ENCODE measurements at regions not wholly inside any gene's neighbourhood (a gene's known extent, or its start where the extent isn't known, plus 50 kb on each side); places are given as distances from the start of the nearest gene placed in this dataset.

- no peak for DNase-seq (ENCODE audit: low read depth in 2 of 3, low spot score in 2 of 3)
Measured at GRCh38 chr13:39856714-39857113, 201.3 kb downstream of the COG6 start.

DNA sequence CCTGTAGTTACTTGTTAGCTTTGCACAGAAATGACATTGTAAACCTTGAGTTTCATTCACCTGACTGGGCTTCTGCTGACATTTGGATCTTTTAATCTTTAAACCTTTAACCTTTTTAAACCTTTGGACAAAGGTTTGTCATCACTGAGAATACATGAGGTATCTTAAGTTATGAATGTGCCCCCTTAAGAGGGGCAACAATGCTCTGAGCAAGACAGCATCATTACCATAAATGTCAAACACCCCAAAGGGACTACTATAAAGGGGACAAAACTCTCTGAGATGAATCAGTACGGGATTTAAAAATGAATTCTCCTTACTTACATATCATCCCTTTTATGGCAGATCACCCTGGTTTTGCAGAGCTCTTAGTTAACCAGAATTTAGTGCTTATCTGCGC, 203.3 kb downstream of the COG6 start:
- DNase-seq (ENCODE audit: low read depth in 2 of 3, low spot score in 2 of 3), result no peak

GRCh38 chr13:39859898-39860297, 204.4 kb downstream of the COG6 start:
- no peak for DNase-seq (ENCODE audit: low read depth in 2 of 3, low spot score in 2 of 3)

DNA sequence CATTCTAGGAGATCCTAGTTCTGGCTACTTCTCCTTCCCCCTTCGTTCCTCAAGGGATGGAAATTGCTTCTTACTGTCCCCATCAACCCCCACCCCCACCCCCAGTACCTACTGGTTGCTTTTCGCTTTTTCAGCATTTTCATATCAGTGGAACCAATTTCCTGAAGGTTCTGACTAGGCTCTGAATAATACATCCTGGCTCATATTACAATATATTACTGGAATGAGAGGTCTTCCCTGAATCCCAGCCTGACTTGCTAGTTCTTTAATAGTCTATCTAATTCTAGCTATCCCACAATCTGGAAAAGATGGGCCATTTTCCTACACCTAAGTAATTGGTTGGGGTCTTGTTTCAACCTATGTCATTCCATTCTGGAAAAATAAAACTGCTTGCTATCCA, 207.4 kb downstream of the COG6 start:
- DNase-seq (ENCODE audit: low read depth in 2 of 3, low spot score in 2 of 3), result no peak

- DNase-seq (ENCODE audit: low read depth in 2 of 3, low spot score in 2 of 3), result no peak
Measured at GRCh38 chr13:39864221-39864620, 208.8 kb downstream of the COG6 start.

- no peak for DNase-seq (ENCODE audit: low read depth in 2 of 3, low spot score in 2 of 3)
Measured at GRCh38 chr13:39866722-39867121, 211.3 kb downstream of the COG6 start.

GRCh38 chr13:39867807-39868206, 212.3 kb downstream of the COG6 start:
- no peak for DNase-seq (ENCODE audit: low read depth in 2 of 3, low spot score in 2 of 3)

GRCh38 chr13:39870197-39870747, 214.8 kb downstream of the COG6 start:
- DNase-seq (ENCODE audit: low read depth in 2 of 3, low spot score in 2 of 3), result no peak

DNA sequence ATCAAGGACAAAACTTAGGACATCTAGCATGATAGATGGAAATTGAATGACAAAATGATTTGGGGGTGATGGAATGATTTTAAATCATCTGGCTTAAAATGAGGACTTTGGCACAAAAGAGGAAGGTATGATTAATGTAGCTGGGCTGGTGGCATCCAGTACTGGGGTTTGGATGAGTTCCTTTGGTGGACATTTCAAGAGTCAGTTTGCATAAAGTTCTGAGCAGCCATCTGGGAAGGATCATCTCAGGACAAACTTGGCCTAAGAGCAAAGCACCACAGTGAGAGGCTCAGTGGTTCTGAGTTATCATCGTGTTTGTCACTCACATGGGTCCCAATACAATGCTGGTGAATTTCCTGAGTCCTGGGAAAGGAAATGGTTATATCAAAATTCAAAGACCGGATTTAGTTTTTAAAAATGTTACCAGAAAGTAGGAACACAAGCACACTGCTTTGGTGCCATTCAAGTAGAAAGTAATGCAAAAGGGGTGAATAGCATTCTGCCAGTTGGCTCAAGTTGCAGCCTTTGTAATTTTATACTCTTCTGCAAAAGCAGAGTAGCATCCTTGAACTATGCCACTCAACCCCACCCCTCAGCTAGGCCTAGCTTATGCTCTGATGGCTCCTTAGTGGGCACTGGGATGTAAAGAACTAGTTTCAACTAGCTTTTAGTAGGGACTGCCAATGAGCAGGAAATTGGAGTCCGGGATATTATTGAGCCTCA, 219.0 kb downstream of the COG6 start:
- DNase-seq (ENCODE audit: low read depth in 2 of 3, low spot score in 2 of 3), result no peak

DNA sequence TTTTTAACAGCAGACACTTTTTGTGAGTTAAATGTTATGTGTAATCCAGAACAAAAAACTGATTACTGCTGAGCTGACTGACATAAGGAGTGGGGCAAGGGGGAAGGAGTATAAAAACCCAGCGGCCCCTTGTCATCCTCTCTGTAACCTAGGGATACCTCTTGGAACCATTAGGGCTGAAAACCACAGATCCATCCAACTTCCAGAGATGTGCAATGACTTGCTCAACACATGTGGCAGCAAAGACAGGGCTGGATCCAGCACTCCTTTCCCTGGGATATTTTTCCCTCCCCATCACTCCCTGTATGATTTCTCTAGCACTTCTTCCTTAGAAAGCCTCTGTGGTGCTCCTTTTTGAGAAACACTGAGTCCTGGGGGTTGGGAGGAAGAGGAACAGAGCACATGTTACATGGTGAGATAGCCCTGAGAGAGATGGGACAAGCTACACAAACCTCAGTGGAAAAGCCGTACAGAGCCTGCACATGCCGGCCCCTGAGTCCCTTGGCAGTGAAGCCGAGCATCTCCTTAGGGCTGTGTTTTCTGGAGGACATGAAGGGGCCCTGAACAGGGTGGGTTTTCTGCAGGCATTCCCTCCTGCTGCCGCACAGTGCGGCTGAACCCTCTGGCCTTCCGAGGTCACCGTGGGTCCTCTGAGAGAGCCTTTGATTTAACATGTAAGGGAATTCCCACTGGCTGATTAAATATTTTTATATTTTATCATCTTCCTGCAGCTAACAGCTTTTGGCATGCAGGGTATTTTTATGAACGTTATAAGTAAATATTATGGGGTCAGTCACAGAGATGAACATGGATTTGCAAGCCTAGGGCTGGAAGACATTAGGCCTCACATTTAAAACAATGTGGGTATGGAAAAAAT, 219.9 kb downstream of the COG6 start:
- DNase-seq (ENCODE audit: low read depth in 2 of 3, low spot score in 2 of 3), result no peak

DNA sequence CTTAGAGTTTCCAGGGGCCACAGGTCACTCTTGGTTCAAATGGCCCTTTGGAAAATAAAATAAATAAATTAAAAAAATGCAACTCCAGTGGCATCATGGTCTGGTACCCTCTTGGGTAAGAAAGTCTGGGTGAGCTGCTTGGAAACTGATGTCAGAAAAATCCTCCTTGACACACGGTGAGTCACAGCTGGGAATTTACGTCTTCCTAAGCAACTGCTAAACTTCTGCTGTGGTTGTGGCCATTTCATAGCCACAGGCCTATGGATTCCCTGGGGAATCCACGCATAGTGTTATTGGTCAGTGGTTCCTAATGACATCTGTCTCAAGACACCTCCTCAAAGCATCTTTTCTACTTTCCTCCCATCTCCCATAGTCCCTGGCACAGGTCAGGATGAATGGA, 220.8 kb downstream of the COG6 start:
- DNase-seq (ENCODE audit: low read depth in 2 of 3, low spot score in 2 of 3), result no peak

GRCh38 chr13:39877134-39877533, 221.7 kb downstream of the COG6 start:
- no peak for DNase-seq (ENCODE audit: low read depth in 2 of 3, low spot score in 2 of 3)

GRCh38 chr13:39879286-39880035, 224.0 kb downstream of the COG6 start:
- DNase-seq (ENCODE audit: low read depth in 2 of 3, low spot score in 2 of 3), result no peak

- no peak for DNase-seq (ENCODE audit: low read depth in 2 of 3, low spot score in 2 of 3)
Measured at GRCh38 chr13:39881383-39881782, 225.9 kb downstream of the COG6 start.

GRCh38 chr13:39881887-39882286, 226.4 kb downstream of the COG6 start:
- no peak for DNase-seq (ENCODE audit: low read depth in 2 of 3, low spot score in 2 of 3)

- DNase-seq (ENCODE audit: low read depth in 2 of 3, low spot score in 2 of 3), result no peak
Measured at GRCh38 chr13:39884166-39884565, 228.7 kb downstream of the COG6 start.

DNA sequence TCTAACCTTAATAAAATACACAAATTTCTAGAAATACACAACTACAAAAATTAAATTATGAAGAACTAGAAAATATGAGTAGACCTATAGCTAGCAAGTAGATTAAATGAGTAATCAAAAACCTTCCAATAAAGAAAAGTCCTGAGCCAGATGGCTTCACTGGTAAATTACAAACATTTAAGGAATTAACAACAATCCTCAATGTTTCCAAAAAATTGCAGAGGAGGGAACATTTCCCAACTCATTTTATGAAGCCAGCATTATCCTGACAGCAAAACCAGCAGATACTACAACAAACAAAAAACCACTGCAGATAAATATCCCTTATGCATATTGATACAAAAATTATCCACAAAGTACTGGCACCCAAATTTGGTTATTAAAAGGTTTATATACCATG, 230.9 kb downstream of the COG6 start:
- DNase-seq (ENCODE audit: low read depth in 2 of 3, low spot score in 2 of 3), result no peak

DNA sequence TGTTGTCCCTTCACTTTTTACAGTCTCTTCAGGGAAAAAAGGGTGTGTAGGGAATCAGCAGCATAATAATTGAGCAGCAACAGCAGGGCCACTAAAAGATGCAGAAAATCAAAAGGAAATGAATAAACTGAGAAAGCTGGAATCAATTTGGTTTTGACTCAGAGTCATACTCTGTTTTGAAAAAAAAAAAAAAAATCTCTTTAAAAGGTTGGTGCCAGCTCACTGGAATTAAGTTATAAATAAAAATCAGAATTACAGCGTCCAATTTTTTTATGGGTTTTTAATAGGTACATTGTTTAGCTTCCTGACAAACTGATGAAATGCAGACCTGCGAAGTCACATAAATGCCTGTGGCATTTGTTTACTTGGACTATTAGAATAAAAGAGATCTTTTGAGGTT, 231.9 kb downstream of the COG6 start:
- DNase-seq (ENCODE audit: low read depth in 2 of 3, low spot score in 2 of 3), result no peak

DNA sequence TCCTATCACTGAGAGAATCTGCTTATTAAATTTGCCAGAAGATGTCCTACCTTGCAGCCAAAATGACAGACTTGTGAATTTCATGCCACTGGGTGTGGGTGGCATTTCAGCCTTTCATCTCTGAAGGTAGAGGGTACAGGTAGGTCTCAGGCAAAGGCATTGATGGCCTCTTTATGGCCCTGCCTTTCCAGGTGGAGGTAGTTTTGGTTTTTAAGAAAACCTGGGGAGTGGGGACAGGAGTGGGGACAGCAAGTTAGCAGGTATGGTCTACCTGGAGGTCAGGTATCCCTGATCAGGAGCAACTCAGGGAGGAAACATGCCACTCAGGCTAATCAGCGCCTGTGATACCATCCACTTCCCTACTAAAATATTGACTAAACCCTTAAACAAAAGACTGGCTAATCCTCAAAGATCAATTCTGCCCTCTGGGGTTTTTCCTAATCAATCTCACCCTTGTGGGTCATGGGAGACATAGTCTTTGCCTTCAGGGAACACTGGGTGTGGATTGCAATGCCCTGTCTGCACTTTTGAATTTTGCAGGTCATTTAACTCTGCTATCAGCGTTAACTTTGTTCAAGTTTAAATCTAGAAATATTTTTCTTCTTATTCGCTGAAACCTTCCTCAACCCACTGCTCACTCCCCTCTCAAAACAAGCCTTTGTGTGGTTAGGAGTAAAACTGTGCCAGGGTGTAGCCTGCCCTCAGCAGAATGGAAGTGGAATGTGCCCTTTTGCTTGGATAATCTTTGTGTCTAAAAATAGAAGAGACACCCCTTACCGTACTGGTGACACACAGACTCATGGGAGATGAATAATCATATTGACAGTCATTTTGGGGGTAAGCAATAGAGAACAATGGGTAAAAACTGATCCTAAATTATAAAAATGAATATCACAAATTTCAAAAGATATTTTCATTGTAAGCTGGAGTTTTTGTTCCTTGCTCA, 233.7 kb downstream of the COG6 start:
- DNase-seq (ENCODE audit: low read depth in 2 of 3, low spot score in 2 of 3), result no peak

- DNase-seq (ENCODE audit: low read depth in 2 of 3, low spot score in 2 of 3), result no peak
Measured at GRCh38 chr13:39890537-39890936, 235.1 kb downstream of the COG6 start.
